Suprapubic skin (tissue), 4 donors: ENCODE measurements at regions not wholly inside any gene's neighbourhood (a gene's known extent, or its start where the extent isn't known, plus 50 kb on each side); places are given as distances from the start of the nearest gene placed in this dataset.
"Not testable (repeated sequence)": the region's sequence is repeated elsewhere in the genome, so short reads cannot be mapped to it uniquely, and the experiment has no call there.

Source experiments
- DNase-seq, 2 donors: peaks; one replicate each; pipeline ENCODE4 v3.0.0-alpha.2; 2019; ENCODE audit warnings: low spot score in 2 of 2
- H3K27ac ChIP-seq: fragments of 200-600 bp; sonication (generic); one replicate; pipeline ENCODE4 v1.5.1; 2019
- H3K27me3 ChIP-seq: fragments of 200-600 bp; sonication (generic); one replicate; pipeline ENCODE4 v1.5.1; 2019
- H3K36me3 ChIP-seq: fragments of 200-600 bp; sonication (generic); one replicate; pipeline ENCODE4 v1.5.1; 2019
- H3K4me1 ChIP-seq: fragments of 200-600 bp; sonication (generic); one replicate; pipeline ENCODE4 v1.5.1; 2019
- H3K4me3 ChIP-seq: fragments of 200-600 bp; sonication (generic); one replicate; pipeline ENCODE4 v1.5.1; 2019; ENCODE audit warnings: mild to moderate bottlenecking
- H3K9me3 ChIP-seq: fragments of 200-600 bp; sonication (generic); one replicate; pipeline ENCODE4 v1.5.1; 2019
- CTCF ChIP-seq, 2 donors: fragments of 200-600 bp in 1 of 2; fragments of 450-650 bp in 1 of 2; sonication (generic) in 1 of 2; IDR thresholded peaks; one replicate each; pipeline ENCODE4 v1.5.1; 2016 to 2019; ENCODE audit warnings: antibody characterized with exemption in 2 of 2, mild to moderate bottlenecking in 1 of 2, moderate library complexity in 1 of 2
- EP300 ChIP-seq: sonication (generic); formaldehyde crosslinking; IDR thresholded peaks from one replicate; pipeline ENCODE4 v1.6.1; 2017; ENCODE audit warnings: antibody characterized with exemption
- POLR2A ChIP-seq, 2 donors: fragments of 450-650 bp; IDR thresholded peaks; one replicate each; pipeline ENCODE4 v1.6.1; 2017; ENCODE audit warnings: antibody characterized with exemption in 2 of 2, mild to moderate bottlenecking in 2 of 2, moderate library complexity in 2 of 2
- POLR2AphosphoS5 ChIP-seq, 3 donors: sonication (generic); formaldehyde crosslinking; IDR thresholded peaks; one replicate each; pipeline ENCODE4 v1.6.1; 2017; ENCODE audit warnings: antibody characterized with exemption in 3 of 3
- WGBS: methylation state at CpG from one replicate; pipeline ENCODE4 v1.1.5; 2018; 5-methylcytosine and 5-hydroxymethylcytosine counted together

- H3K4me1 ChIP-seq = no peaks in the 10 kb centered on the region
- WGBS = 0% methylated on average over 1 of the region's 1 CpG
- no peaks in the 10 kb centered on the region for H3K9me3 ChIP-seq
- H3K36me3 ChIP-seq = no peaks in the 10 kb centered on the region
- H3K27me3 ChIP-seq = no peaks in the 10 kb centered on the region
- no peak overlapping the region for H3K27ac ChIP-seq
- no peak overlapping the region for H3K4me3 ChIP-seq
- DNase-seq = no peak
- TF ChIP-seq EP300 (no peak), CTCF (IDR thresholded peaks at IDR 0.05) (no peak), POLR2A (IDR thresholded peaks at IDR 0.05) (no peak), POLR2AphosphoS5 (IDR thresholded peaks at IDR 0.05) (no peak)
Observed at GRCh38 chr6:148021165-148021564, 321.5 kb upstream of the SASH1 start.

GRCh38 chr6:148021699-148022098 lies 320.9 kb upstream of the SASH1 start:
- no peak overlapping the region for H3K27ac ChIP-seq
- no peaks in the 10 kb centered on the region for H3K27me3 ChIP-seq
- DNase-seq = no peak
- no peaks in the 10 kb centered on the region for H3K36me3 ChIP-seq
- H3K4me1 ChIP-seq = no peaks in the 10 kb centered on the region
- WGBS = 50% methylated on average over 5 of the region's 5 CpGs
- H3K9me3 ChIP-seq = no peaks in the 10 kb centered on the region
- TF ChIP-seq POLR2AphosphoS5 (IDR thresholded peaks at IDR 0.05) (no peak), POLR2A (IDR thresholded peaks at IDR 0.05) (no peak), EP300 (no peak), CTCF (IDR thresholded peaks at IDR 0.05) (no peak)
- H3K4me3 ChIP-seq = no peak overlapping the region

- 95% methylated on average over 8 of the region's 8 CpGs for WGBS
- not testable (repeated sequence) for H3K4me3 ChIP-seq, DNase-seq, H3K4me1 ChIP-seq, H3K9me3 ChIP-seq, H3K27ac ChIP-seq, H3K27me3 ChIP-seq, H3K36me3 ChIP-seq
Observed at GRCh38 chr6:148022279-148022678, 320.4 kb upstream of the SASH1 start.

GRCh38 chr6:148027201-148027600 lies 315.4 kb upstream of the SASH1 start:
- TF ChIP-seq POLR2A (IDR thresholded peaks at IDR 0.05) = no peak
- no peak for TF ChIP-seq CTCF (IDR thresholded peaks at IDR 0.05)
- Histone ChIP-seq H3K36me3 (no peaks in the 10 kb centered on the region), H3K9me3 (no peaks in the 10 kb centered on the region), H3K27ac (no peak overlapping the region), H3K27me3 (no peaks in the 10 kb centered on the region), H3K4me3 (no peak overlapping the region), H3K4me1 (no peaks in the 10 kb centered on the region)
- WGBS = 55% methylated on average over 1 of the region's 1 CpG
- no peak for DNase-seq

- H3K4me3 ChIP-seq = no peak overlapping the region
- no peaks in the 10 kb centered on the region for H3K4me1 ChIP-seq
- DNase-seq = no peak
- TF ChIP-seq POLR2A (IDR thresholded peaks at IDR 0.05) (no peak), POLR2AphosphoS5 (IDR thresholded peaks at IDR 0.05) (no peak), CTCF (IDR thresholded peaks at IDR 0.05) (no peak), EP300 (no peak)
- H3K27me3 ChIP-seq = no peaks in the 10 kb centered on the region
- H3K27ac ChIP-seq = no peak overlapping the region
- no peaks in the 10 kb centered on the region for H3K9me3 ChIP-seq
- no peaks in the 10 kb centered on the region for H3K36me3 ChIP-seq
- WGBS = 79% methylated on average over 7 of the region's 7 CpGs
Observed at GRCh38 chr6:148035806-148036390, 306.7 kb upstream of the SASH1 start.

- Histone ChIP-seq H3K36me3 (no peaks in the 10 kb centered on the region), H3K4me1 (no peaks in the 10 kb centered on the region), H3K9me3 (no peaks in the 10 kb centered on the region), H3K4me3 (no peak overlapping the region), H3K27ac (no peak overlapping the region), H3K27me3 (no peaks in the 10 kb centered on the region)
- no peak for TF ChIP-seq POLR2A (IDR thresholded peaks at IDR 0.05)
- no peak for TF ChIP-seq POLR2AphosphoS5 (IDR thresholded peaks at IDR 0.05)
- TF ChIP-seq CTCF (IDR thresholded peaks at IDR 0.05) = no peak
- TF ChIP-seq EP300 = no peak
- DNase-seq = no peak
- WGBS = 83% methylated on average over 3 of the region's 3 CpGs
Observed at GRCh38 chr6:148037496-148037895, 305.1 kb upstream of the SASH1 start.
